A204.1 (cell line): ENCODE measurements at regions not wholly inside any gene's neighbourhood (a gene's known extent, or its start where the extent isn't known, plus 50 kb on each side); places are given as distances from the start of the nearest gene placed in this dataset.

Experiments used
- FAIRE-seq: peaks from 2 replicates; lab custom pipeline; 2012; peaks lifted over from hg19 to GRCh38; lab: Jason Lieb, UNC

GRCh38 chrX:45266456-45266855 lies 65.8 kb upstream of the DIPK2B start:
- FAIRE-seq, result no peak

- no peak for FAIRE-seq
Measured at GRCh38 chrX:45264865-45265264, 64.2 kb upstream of the DIPK2B start.

GRCh38 chrX:45261471-45261870 lies 60.8 kb upstream of the DIPK2B start:
- FAIRE-seq, result no peak

- no peak for FAIRE-seq
Measured at GRCh38 chrX:45261005-45261404, 60.3 kb upstream of the DIPK2B start.

- no peak for FAIRE-seq
Measured at GRCh38 chrX:45258731-45259402, 58.2 kb upstream of the DIPK2B start.
